ENCODE measurements at regions not wholly inside any gene's neighbourhood (a gene's known extent, or its start where the extent isn't known, plus 50 kb on each side); places are given as distances from the start of the nearest gene placed in this dataset.
"Not testable (repeated sequence)": the region's sequence is repeated elsewhere in the genome, so short reads cannot be mapped to it uniquely, and the experiment has no call there.

DNA sequence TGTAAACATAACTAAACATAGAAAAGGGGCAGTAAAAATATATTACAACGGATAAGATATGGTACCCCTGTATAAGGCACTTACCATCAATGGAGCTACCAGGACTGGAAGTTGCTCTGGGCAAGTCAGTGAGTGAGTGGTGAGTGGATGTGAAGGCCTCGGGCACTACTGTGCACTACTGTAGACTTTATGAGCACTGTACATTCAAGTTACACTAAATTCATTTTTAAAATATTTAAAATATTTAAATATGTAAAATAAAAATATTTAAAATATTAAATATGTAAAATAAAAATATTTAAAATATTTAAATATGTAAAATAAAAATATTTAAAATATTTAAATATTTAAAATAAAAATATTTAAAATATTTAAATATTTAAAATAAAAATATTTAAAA lies 73.6 kb downstream of the KLF15 start:
- TF ChIP-seq CTCF, EP300 (IDR thresholded peaks at IDR 0.05): not testable (repeated sequence)

Measured in tibial nerve (tissue), 4 donors.